ENCODE measurements at regions not wholly inside any gene's neighbourhood (a gene's known extent, or its start where the extent isn't known, plus 50 kb on each side); places are given as distances from the start of the nearest gene placed in this dataset.

GRCh38 chr4:42709392-42710065 lies 52.6 kb upstream of the ATP8A1 start:
- DNase-seq (ENCODE audit: extremely low spot score, unreplicated experiment): no peak
- no peaks in the 10 kb centered on the region for H3K36me3 Mint-ChIP-seq
- H3K4me1 Mint-ChIP-seq (ENCODE audit: unreplicated experiment): peaks cover 31% of the 10 kb centered on the region
- H3K4me3 Mint-ChIP-seq: peak overlapping the region; percentile 49
- peak overlapping the region; percentile 65 for H3K27ac Mint-ChIP-seq
- no peaks in the 10 kb centered on the region for H3K27me3 Mint-ChIP-seq
- H3K9me3 Mint-ChIP-seq: no peaks in the 10 kb centered on the region
- TF ChIP-seq CTCF (conservative IDR thresholded peaks at IDR 0.05): no peak

- Mint-ChIP-seq H3K9me3 (no peaks in the 10 kb centered on the region), H3K4me3 (no peak overlapping the region), H3K36me3 (no peaks in the 10 kb centered on the region), H3K4me1 (ENCODE audit: unreplicated experiment) (peaks cover 31% of the 10 kb centered on the region), H3K27me3 (no peaks in the 10 kb centered on the region), H3K27ac (no peak overlapping the region)
- DNase-seq (ENCODE audit: extremely low spot score, unreplicated experiment): no peak
- no peak for TF ChIP-seq CTCF (conservative IDR thresholded peaks at IDR 0.05)
These were observed 51.7 kb upstream of the ATP8A1 start for GRCh38 chr4:42708625-42709024.

Measured in type B pancreatic cell (in vitro differentiated cells).